Adrenal gland (tissue), 9 donors: ENCODE measurements at regions not wholly inside any gene's neighbourhood (a gene's known extent, or its start where the extent isn't known, plus 50 kb on each side); places are given as distances from the start of the nearest gene placed in this dataset.

Source experiments
- DNase-seq, 7 donors: peaks; one replicate each; pipeline ENCODE4 v3.0.0-alpha.2; 2019 to 2020
- H3K27ac ChIP-seq, 5 donors: fragments of 200-600 bp; sonication (generic) in 4 of 5; 1 replicate in 3 of 5; 2 replicates in 2 of 5; pipeline versions ENCODE4 v1.5.1 to v1.8.0; 2016 to 2020; ENCODE audit warnings: mild to moderate bottlenecking in 1 of 5
- H3K27me3 ChIP-seq: fragments of 200-600 bp; 2 replicates; pipeline ENCODE4 v1.8.0; 2021
- H3K36me3 ChIP-seq, 2 donors: fragments of 200-600 bp; replicated peaks in 1 of 2; 1 replicate in 1 of 2; 2 replicates in 1 of 2; pipeline versions ENCODE4 v1.5.1 to v1.8.0; 2018 to 2022
- H3K4me1 ChIP-seq, 2 donors: fragments of 200-600 bp; replicated peaks in 1 of 2; 1 replicate in 1 of 2; 2 replicates in 1 of 2; pipeline versions ENCODE4 v1.5.1 to v1.8.0; 2018 to 2021
- H3K4me3 ChIP-seq, 4 donors: fragments of 200-600 bp; sonication (generic) in 3 of 4; one replicate each; pipeline ENCODE4 v1.5.1; 2016 to 2018
- H3K9me3 ChIP-seq, 3 donors: fragments of 200-600 bp; sonication (generic) in 1 of 3; replicated peaks in 1 of 3; 1 replicate in 2 of 3; 2 replicates in 1 of 3; pipeline versions ENCODE4 v1.5.1 to v1.8.0; 2016 to 2021
- CTCF ChIP-seq, 6 experiments: fragments of 450-650 bp in 4 of 6; fragments of 200-600 bp in 2 of 6; sonication (generic) in 1 of 6; IDR thresholded peaks; 1 replicate in 5 of 6; 2 replicates in 1 of 6; pipeline versions ENCODE4 v1.5.1 to v1.8.0; 2016 to 2021; ENCODE audit warnings: antibody characterized with exemption in 6 of 6, mild to moderate bottlenecking in 2 of 6, moderate library complexity in 1 of 6
- POLR2A ChIP-seq, 2 donors: fragments of 450-650 bp; IDR thresholded peaks; one replicate each; pipeline ENCODE4 v1.6.1; 2017; ENCODE audit warnings: antibody characterized with exemption in 2 of 2, mild to moderate bottlenecking in 2 of 2, moderate library complexity in 1 of 2
- WGBS, 4 donors: extraction: QIAGEN DNeasy Blood & Tissue Kit in 2 of 4; methylation state at CpG; one replicate each; pipeline versions ENCODE4 v1.1.5 to v1.1.7; 2013 to 2017; 5-methylcytosine and 5-hydroxymethylcytosine counted together
- intact Hi-C, 2 donors: fragments of 100-400 bp; cut with DNase I; formaldehyde crosslinking; loops; one replicate each; pipeline versions ENCODE4 v1.14.1 to v1.15.0; 2022 to 2023
- donor health status: healthy with polysubstance abuse.
- donor health status: Bipolar disorder and iron deficiency.
- donor health status: DM: yes; HTN: yes; CAD: no.
- donor health status: DM: no; HTN: no; CAD: no.
- donor health status: DM: no; HTN: no; CAD: no.

- H3K27me3 ChIP-seq: no peaks in the 10 kb centered on the region
- no peaks in the 10 kb centered on the region for H3K4me1 ChIP-seq
- no peaks in the 10 kb centered on the region for H3K36me3 ChIP-seq
- H3K4me3 ChIP-seq: no peak overlapping the region
- intact Hi-C loops: no loop called here
- 84 to 93% (median 89%) methylated on average over 11 to 12 of the region's 12 CpGs for WGBS, 4 donors
- DNase-seq: peak in 1 of 7 donors; percentile 37
- no peak overlapping the region for H3K27ac ChIP-seq
- no peaks in the 10 kb centered on the region for H3K9me3 ChIP-seq
- no peak for TF ChIP-seq CTCF (IDR thresholded peaks at IDR 0.05)
- TF ChIP-seq POLR2A (IDR thresholded peaks at IDR 0.05): no peak
These were observed 147.2 kb downstream of the ASB1 start for GRCh38 chr2:238573916-238574315.

GRCh38 chr2:238574490-238575271 is 148.0 kb downstream of the ASB1 start:
- no peak overlapping the region for H3K27ac ChIP-seq
- H3K36me3 ChIP-seq: no peaks in the 10 kb centered on the region
- 84 to 89% (median 86%) methylated on average over 17 of the region's 17 CpGs for WGBS, 4 donors
- no peaks in the 10 kb centered on the region for H3K27me3 ChIP-seq
- H3K9me3 ChIP-seq: no peaks in the 10 kb centered on the region
- TF ChIP-seq POLR2A (IDR thresholded peaks at IDR 0.05): no peak
- TF ChIP-seq CTCF (IDR thresholded peaks at IDR 0.05): no peak
- intact Hi-C loops: no loop called here
- peak in 1 of 7 donors; percentile 28 for DNase-seq
- no peaks in the 10 kb centered on the region for H3K4me1 ChIP-seq
- no peak overlapping the region for H3K4me3 ChIP-seq

- Histone ChIP-seq H3K4me3 (no peak overlapping the region), H3K36me3 (no peaks in the 10 kb centered on the region), H3K4me1 (no peaks in the 10 kb centered on the region), H3K9me3 (no peaks in the 10 kb centered on the region), H3K27me3 (no peaks in the 10 kb centered on the region), H3K27ac (no peak overlapping the region)
- DNase-seq: peak in 1 of 7 donors; percentile 11
- intact Hi-C loops: no loop called here
- TF ChIP-seq CTCF (IDR thresholded peaks at IDR 0.05) (no peak), POLR2A (IDR thresholded peaks at IDR 0.05) (no peak)
- 68 to 90% (median 76%) methylated on average over 3 of the region's 3 CpGs for WGBS, 4 donors
These were observed 149.9 kb downstream of the ASB1 start for GRCh38 chr2:238576674-238577073.

GRCh38 chr2:238578256-238578655 is 151.5 kb downstream of the ASB1 start:
- intact Hi-C loops: no loop called here
- Histone ChIP-seq H3K4me3 (no peak overlapping the region), H3K27ac (no peak overlapping the region), H3K27me3 (no peaks in the 10 kb centered on the region), H3K4me1 (no peaks in the 10 kb centered on the region), H3K36me3 (no peaks in the 10 kb centered on the region), H3K9me3 (no peaks in the 10 kb centered on the region)
- no peak for DNase-seq
- TF ChIP-seq POLR2A (IDR thresholded peaks at IDR 0.05) (no peak), CTCF (IDR thresholded peaks at IDR 0.05) (no peak)
- 57 to 72% (median 67%) methylated on average over 9 of the region's 9 CpGs for WGBS, 4 donors
